Natural killer cell (primary cell): ENCODE measurements at regions not wholly inside any gene's neighbourhood (a gene's known extent, or its start where the extent isn't known, plus 50 kb on each side); places are given as distances from the start of the nearest gene placed in this dataset.

Experiments
- ATAC-seq, 3 donors: fragments of 150-1000 bp in 2 of 3; fragments of 200-7000 bp in 1 of 3; cut with Tn5 transposase; 1 replicate in 1 of 3; 2 replicates in 2 of 3; pipeline ENCODE4 v1.10.0; 2021; ENCODE audit warnings: mild to moderate bottlenecking in 2 of 3, moderate library complexity in 2 of 3
- DNase-seq, 2 donors: peaks; one replicate each; pipeline versions ENCODE4 v3.0.0 to v3.0.0-alpha.2; 2013 to 2021; ENCODE audit warnings: mixed read lengths in 1 of 2
- H3K27ac ChIP-seq: one replicate; pipeline ENCODE4 v1.5.1; 2013; ENCODE audit warnings: mild to moderate bottlenecking, low read length
- H3K27me3 ChIP-seq: one replicate; pipeline ENCODE4 v1.6.1; 2013; ENCODE audit warnings: low read length; ENCODE audit not compliant: control insufficient read depth, insufficient read depth
- H3K36me3 ChIP-seq: one replicate; pipeline ENCODE4 v1.6.1; 2013; ENCODE audit warnings: low read length; ENCODE audit not compliant: control insufficient read depth, insufficient read depth
- H3K4me1 ChIP-seq: one replicate; pipeline ENCODE4 v1.6.1; 2013; ENCODE audit warnings: low read length; ENCODE audit not compliant: control insufficient read depth, insufficient read depth
- H3K4me3 ChIP-seq: one replicate; pipeline ENCODE4 v1.5.1; 2013; ENCODE audit warnings: low read length
- H3K9me3 ChIP-seq: one replicate; pipeline ENCODE4 v1.6.1; 2013; ENCODE audit warnings: low read length; ENCODE audit not compliant: control insufficient read depth, insufficient read depth
- H3K27ac Mint-ChIP-seq, 2 donors: one replicate each; pipeline ENCODE4 v1.8.0; 2022; ENCODE audit warnings: mild to moderate bottlenecking in 2 of 2, mixed read lengths in 2 of 2, moderate library complexity in 1 of 2
- H3K27me3 Mint-ChIP-seq, 2 donors: one replicate each; pipeline ENCODE4 v1.8.0; 2022; ENCODE audit warnings: low read depth in 2 of 2, mixed read lengths in 2 of 2
- H3K36me3 Mint-ChIP-seq: one replicate; pipeline ENCODE4 v1.8.0; 2022; ENCODE audit warnings: mixed read lengths
- H3K4me1 Mint-ChIP-seq, 2 donors: one replicate each; pipeline ENCODE4 v1.8.0; 2022; ENCODE audit warnings: mixed read lengths in 2 of 2
- H3K4me3 Mint-ChIP-seq: one replicate; pipeline ENCODE4 v1.8.0; 2022; ENCODE audit warnings: mild to moderate bottlenecking, moderate library complexity, mixed read lengths
- H3K9me3 Mint-ChIP-seq, 2 donors: one replicate each; pipeline ENCODE4 v1.8.0; 2022; ENCODE audit warnings: mixed read lengths in 2 of 2
- CTCF ChIP-seq: fragments of 200-600 bp; IDR thresholded peaks from one replicate; pipeline ENCODE4 v1.8.0; 2022; ENCODE audit warnings: antibody characterized with exemption
- WGBS: methylation state at CpG from one replicate; pipeline ENCODE4 v1.1.7; 2013; ENCODE audit warnings: missing lambda C conversion rate; ENCODE audit not compliant: insufficient coverage; 5-methylcytosine and 5-hydroxymethylcytosine counted together
- intact Hi-C: fragments of 100-400 bp; cut with micrococcal nuclease; formaldehyde crosslinking; loops from one replicate; pipeline ENCODE4 v1.14.2; 2022

- Mint-ChIP-seq H3K4me1 (peaks cover 19 to 24% of the 10 kb centered on the region in 2 donors), H3K9me3 (peaks cover 2% of the 10 kb centered on the region in 2 donors), H3K36me3 (no peaks in the 10 kb centered on the region), H3K27ac (no peak overlapping the region), H3K4me3 (no peak overlapping the region), H3K27me3 (peaks cover 0 to 6% of the 10 kb centered on the region in 2 donors)
- H3K27me3 ChIP-seq: no peaks in the 10 kb centered on the region
- ATAC-seq (no peak), DNase-seq (no peak)
- 92% methylated on average over 2 of the region's 2 CpGs for WGBS
- H3K4me1 ChIP-seq: peaks cover 4% of the 10 kb centered on the region
- H3K4me3 ChIP-seq: no peak overlapping the region
- no peak for TF ChIP-seq CTCF
- no peaks in the 10 kb centered on the region for H3K36me3 ChIP-seq
- H3K27ac ChIP-seq: no peak overlapping the region
- intact Hi-C loops: no loop called here
- H3K9me3 ChIP-seq: no peaks in the 10 kb centered on the region
Observed at GRCh38 chr4:56259655-56260054, 127.6 kb downstream of the AASDH start.

DNA sequence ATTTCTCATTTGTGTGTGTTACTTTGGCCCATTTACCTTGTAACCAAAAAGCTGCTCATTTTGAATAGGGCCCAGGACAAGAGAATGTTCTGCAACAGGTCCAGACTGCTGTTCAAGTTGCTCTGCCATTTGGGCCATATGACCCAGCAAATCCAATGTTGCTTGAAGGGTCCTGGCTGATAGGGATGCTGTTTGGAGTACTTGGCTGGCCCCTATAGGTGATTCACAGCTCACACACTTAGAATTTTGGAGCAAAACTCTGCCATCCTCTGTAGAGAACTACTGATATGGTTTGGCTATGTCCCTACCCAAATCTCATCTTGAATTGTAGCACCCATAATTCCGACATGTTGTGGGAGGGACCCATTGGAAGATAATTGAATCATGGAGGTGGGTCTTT, 131.5 kb downstream of the AASDH start:
- Mint-ChIP-seq H3K27ac (no peak overlapping the region), H3K27me3 (peaks cover 8 to 14% of the 10 kb centered on the region in 2 donors), H3K36me3 (no peaks in the 10 kb centered on the region), H3K9me3 (no peaks in the 10 kb centered on the region), H3K4me3 (no peak overlapping the region), H3K4me1 (peaks cover 10 to 12% of the 10 kb centered on the region in 2 donors)
- no peak for DNase-seq
- H3K4me1 ChIP-seq: no peaks in the 10 kb centered on the region
- intact Hi-C loops: no loop called here
- H3K36me3 ChIP-seq: no peaks in the 10 kb centered on the region
- no peak overlapping the region for H3K27ac ChIP-seq
- H3K4me3 ChIP-seq: no peak overlapping the region
- TF ChIP-seq CTCF: no peak
- no peak for ATAC-seq
- no peaks in the 10 kb centered on the region for H3K27me3 ChIP-seq
- 100% methylated on average over 1 of the region's 1 CpG for WGBS
- no peaks in the 10 kb centered on the region for H3K9me3 ChIP-seq

GRCh38 chr4:56253666-56254305, 133.5 kb downstream of the AASDH start:
- no peaks in the 10 kb centered on the region for H3K36me3 ChIP-seq
- WGBS: 80% methylated on average over 4 of the region's 4 CpGs
- Mint-ChIP-seq H3K36me3 (no peaks in the 10 kb centered on the region), H3K4me1 (no peaks in the 10 kb centered on the region), H3K27me3 (peaks cover 8 to 14% of the 10 kb centered on the region in 2 donors), H3K4me3 (no peak overlapping the region), H3K27ac (no peak overlapping the region), H3K9me3 (no peaks in the 10 kb centered on the region)
- H3K4me3 ChIP-seq: no peak overlapping the region
- H3K27me3 ChIP-seq: no peaks in the 10 kb centered on the region
- ATAC-seq (no peak), DNase-seq (no peak)
- no peaks in the 10 kb centered on the region for H3K9me3 ChIP-seq
- H3K4me1 ChIP-seq: no peaks in the 10 kb centered on the region
- TF ChIP-seq CTCF: no peak
- intact Hi-C loops: no loop called here
- no peak overlapping the region for H3K27ac ChIP-seq

DNA sequence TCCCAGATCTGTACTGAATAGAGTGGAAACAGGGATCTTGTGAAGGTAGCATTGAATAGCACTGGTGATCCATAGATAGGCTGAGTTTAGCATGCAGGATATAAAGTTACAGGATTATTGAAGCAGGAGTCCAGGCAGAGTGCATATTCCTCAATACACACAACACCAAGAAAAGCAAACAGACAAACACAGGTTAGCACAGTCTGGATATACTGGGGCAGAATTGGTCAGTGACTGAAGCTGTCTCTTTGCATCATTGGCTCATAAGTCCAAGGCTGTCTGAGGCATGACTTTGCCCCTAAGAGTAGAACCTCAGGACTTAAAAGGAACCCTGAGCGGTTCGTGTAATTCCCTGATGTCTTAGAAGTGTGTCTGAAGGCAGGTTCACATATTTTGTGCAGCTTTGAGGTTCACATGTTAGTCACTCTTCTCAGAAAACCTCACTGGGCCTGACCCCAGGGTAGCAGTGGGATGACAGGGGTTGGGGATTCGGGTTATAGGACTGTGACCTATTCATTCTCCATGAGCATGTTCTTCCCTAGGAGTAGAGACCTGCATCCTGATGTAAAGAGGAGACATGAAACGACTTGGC, 134.6 kb downstream of the AASDH start:
- no peak for ATAC-seq

More for the DNA sequence above, 134.6 kb downstream of the AASDH start:
- Mint-ChIP-seq H3K4me1 (no peaks in the 10 kb centered on the region), H3K27me3 (peaks cover 8 to 14% of the 10 kb centered on the region in 2 donors), H3K9me3 (no peaks in the 10 kb centered on the region), H3K36me3 (no peaks in the 10 kb centered on the region), H3K4me3 (no peak overlapping the region), H3K27ac (no peak overlapping the region)
- Histone ChIP-seq H3K27ac (no peak overlapping the region), H3K36me3 (no peaks in the 10 kb centered on the region), H3K27me3 (no peaks in the 10 kb centered on the region), H3K9me3 (no peaks in the 10 kb centered on the region), H3K4me1 (no peaks in the 10 kb centered on the region), H3K4me3 (no peak overlapping the region)
- 78% methylated on average over 4 of the region's 4 CpGs for WGBS
- no peak for TF ChIP-seq CTCF
- intact Hi-C loops: no loop called here
- no peak for DNase-seq
